MG63 (cell line): ENCODE measurements at regions not wholly inside any gene's neighbourhood (a gene's known extent, or its start where the extent isn't known, plus 50 kb on each side); places are given as distances from the start of the nearest gene placed in this dataset.

Experiments used
- DNase-seq: peaks from one replicate; pipeline ENCODE4 v3.0.0-alpha.2; 2020
- H3K27me3 ChIP-seq: fragments of 250-450 bp; sonication (Bioruptor Pico); 2 replicates; pipeline ENCODE4 v1.5.1; 2020; ENCODE audit warnings: mild to moderate bottlenecking, moderate library complexity
- H3K36me3 ChIP-seq: fragments of 250-450 bp; sonication (Bioruptor Pico); 2 replicates; pipeline ENCODE4 v1.5.1; 2020; ENCODE audit warnings: mild to moderate bottlenecking, moderate library complexity
- H3K4me3 ChIP-seq: fragments of 250-450 bp; sonication (Bioruptor Pico); 2 replicates; pipeline ENCODE4 v1.5.1; 2020; ENCODE audit warnings: mild to moderate bottlenecking, moderate library complexity
- H3K9me3 ChIP-seq: fragments of 250-450 bp; sonication (Bioruptor Pico); 2 replicates; pipeline ENCODE4 v1.5.1; 2020; ENCODE audit warnings: mild to moderate bottlenecking, moderate library complexity

- peaks cover 3% of the 10 kb centered on the region; the same call in 1 of the 2 replicates for H3K27me3 ChIP-seq
- H3K9me3 ChIP-seq = no peaks in the 10 kb centered on the region
Measured at GRCh38 chr16:26913851-26914250, 152.9 kb upstream of the C16orf82 start.

GRCh38 chr16:26930786-26931581 is 135.7 kb upstream of the C16orf82 start:
- H3K4me3 ChIP-seq = no peak overlapping the region
- H3K27me3 ChIP-seq = peaks cover 2% of the 10 kb centered on the region; the same call in 1 of the 2 replicates
- DNase-seq = no peak
- H3K36me3 ChIP-seq = no peaks in the 10 kb centered on the region
- no peaks in the 10 kb centered on the region for H3K9me3 ChIP-seq

More at GRCh38 chr16:26913851-26914250, 152.9 kb upstream of the C16orf82 start:
- DNase-seq = no peak
- H3K36me3 ChIP-seq = no peaks in the 10 kb centered on the region
- H3K4me3 ChIP-seq = no peak overlapping the region

GRCh38 chr16:26950636-26951035 is 116.1 kb upstream of the C16orf82 start:
- Histone ChIP-seq H3K9me3 (no peaks in the 10 kb centered on the region), H3K36me3 (no peaks in the 10 kb centered on the region), H3K4me3 (no peak overlapping the region), H3K27me3 (peaks cover 12% of the 10 kb centered on the region; the same call in 1 of the 2 replicates)
- DNase-seq = no peak

- H3K4me3 ChIP-seq = no peak overlapping the region
- no peaks in the 10 kb centered on the region for H3K36me3 ChIP-seq
- no peaks in the 10 kb centered on the region for H3K9me3 ChIP-seq
- DNase-seq = no peak
- peaks cover 12% of the 10 kb centered on the region; the same call in 1 of the 2 replicates for H3K27me3 ChIP-seq
Measured at GRCh38 chr16:26951950-26952349, 114.8 kb upstream of the C16orf82 start.

GRCh38 chr16:26952411-26952810 is 114.3 kb upstream of the C16orf82 start:
- Histone ChIP-seq H3K27me3 (peaks cover 12% of the 10 kb centered on the region; the same call in 1 of the 2 replicates), H3K36me3 (no peaks in the 10 kb centered on the region), H3K9me3 (no peaks in the 10 kb centered on the region), H3K4me3 (no peak overlapping the region)
- DNase-seq = no peak

- no peak overlapping the region for H3K4me3 ChIP-seq
- no peaks in the 10 kb centered on the region for H3K9me3 ChIP-seq
- no peak for DNase-seq
- H3K36me3 ChIP-seq = no peaks in the 10 kb centered on the region
- no peaks in the 10 kb centered on the region for H3K27me3 ChIP-seq
Measured at GRCh38 chr16:26957283-26957859, 109.4 kb upstream of the C16orf82 start.

- no peaks in the 10 kb centered on the region for H3K36me3 ChIP-seq
- no peak overlapping the region for H3K4me3 ChIP-seq
- no peak for DNase-seq
- H3K27me3 ChIP-seq = no peaks in the 10 kb centered on the region; the same call in 1 of the 2 replicates
- no peaks in the 10 kb centered on the region for H3K9me3 ChIP-seq
Measured at GRCh38 chr16:26959416-26960009, 107.2 kb upstream of the C16orf82 start.

GRCh38 chr16:26961459-26961858 is 105.3 kb upstream of the C16orf82 start:
- no peak overlapping the region for H3K4me3 ChIP-seq
- H3K27me3 ChIP-seq = no peaks in the 10 kb centered on the region; the same call in 1 of the 2 replicates
- H3K36me3 ChIP-seq = no peaks in the 10 kb centered on the region
- H3K9me3 ChIP-seq = no peaks in the 10 kb centered on the region
- no peak for DNase-seq

GRCh38 chr16:26963109-26963508 is 103.6 kb upstream of the C16orf82 start:
- Histone ChIP-seq H3K9me3 (no peaks in the 10 kb centered on the region), H3K27me3 (no peaks in the 10 kb centered on the region; the same call in 1 of the 2 replicates), H3K36me3 (no peaks in the 10 kb centered on the region), H3K4me3 (no peak overlapping the region)
- DNase-seq = no peak

GRCh38 chr16:26969589-26970231 is 97.0 kb upstream of the C16orf82 start:
- no peaks in the 10 kb centered on the region for H3K27me3 ChIP-seq
- DNase-seq = no peak
- no peaks in the 10 kb centered on the region for H3K9me3 ChIP-seq
- H3K4me3 ChIP-seq = no peak overlapping the region
- no peaks in the 10 kb centered on the region for H3K36me3 ChIP-seq

- Histone ChIP-seq H3K4me3 (no peak overlapping the region), H3K9me3 (no peaks in the 10 kb centered on the region), H3K36me3 (no peaks in the 10 kb centered on the region), H3K27me3 (no peaks in the 10 kb centered on the region)
- DNase-seq = no peak
Measured at GRCh38 chr16:26970292-26970691, 96.4 kb upstream of the C16orf82 start.

- H3K4me3 ChIP-seq = no peak overlapping the region
- DNase-seq = no peak
- H3K9me3 ChIP-seq = no peaks in the 10 kb centered on the region
- no peaks in the 10 kb centered on the region for H3K36me3 ChIP-seq
- no peaks in the 10 kb centered on the region for H3K27me3 ChIP-seq
Measured at GRCh38 chr16:26976873-26977272, 89.9 kb upstream of the C16orf82 start.

- Histone ChIP-seq H3K27me3 (no peaks in the 10 kb centered on the region), H3K4me3 (no peak overlapping the region), H3K36me3 (no peaks in the 10 kb centered on the region), H3K9me3 (no peaks in the 10 kb centered on the region)
- DNase-seq = peak; percentile 74
Measured at GRCh38 chr16:26981266-26981938, 85.3 kb upstream of the C16orf82 start.

GRCh38 chr16:26982422-26982821 is 84.3 kb upstream of the C16orf82 start:
- no peak overlapping the region for H3K4me3 ChIP-seq
- no peak for DNase-seq
- no peaks in the 10 kb centered on the region for H3K27me3 ChIP-seq
- no peaks in the 10 kb centered on the region for H3K9me3 ChIP-seq
- no peaks in the 10 kb centered on the region for H3K36me3 ChIP-seq

GRCh38 chr16:26983426-26983825 is 83.3 kb upstream of the C16orf82 start:
- Histone ChIP-seq H3K27me3 (no peaks in the 10 kb centered on the region), H3K36me3 (no peaks in the 10 kb centered on the region), H3K9me3 (no peaks in the 10 kb centered on the region), H3K4me3 (no peak overlapping the region)
- DNase-seq = peak; percentile 73
